Natural killer cell (primary cell): ENCODE measurements at regions not wholly inside any gene's neighbourhood (a gene's known extent, or its start where the extent isn't known, plus 50 kb on each side); places are given as distances from the start of the nearest gene placed in this dataset.

ENCODE experiments used
- ATAC-seq, 3 donors: fragments of 150-1000 bp in 2 of 3; fragments of 200-7000 bp in 1 of 3; cut with Tn5 transposase; 1 replicate in 1 of 3; 2 replicates in 2 of 3; pipeline ENCODE4 v1.10.0; 2021; ENCODE audit warnings: mild to moderate bottlenecking in 2 of 3, moderate library complexity in 2 of 3
- DNase-seq, 2 donors: peaks; one replicate each; pipeline versions ENCODE4 v3.0.0 to v3.0.0-alpha.2; 2013 to 2021; ENCODE audit warnings: mixed read lengths in 1 of 2
- H3K27ac ChIP-seq: one replicate; pipeline ENCODE4 v1.5.1; 2013; ENCODE audit warnings: mild to moderate bottlenecking, low read length
- H3K27me3 ChIP-seq: one replicate; pipeline ENCODE4 v1.6.1; 2013; ENCODE audit warnings: low read length; ENCODE audit not compliant: control insufficient read depth, insufficient read depth
- H3K36me3 ChIP-seq: one replicate; pipeline ENCODE4 v1.6.1; 2013; ENCODE audit warnings: low read length; ENCODE audit not compliant: control insufficient read depth, insufficient read depth
- H3K4me1 ChIP-seq: one replicate; pipeline ENCODE4 v1.6.1; 2013; ENCODE audit warnings: low read length; ENCODE audit not compliant: control insufficient read depth, insufficient read depth
- H3K4me3 ChIP-seq: one replicate; pipeline ENCODE4 v1.5.1; 2013; ENCODE audit warnings: low read length
- H3K9me3 ChIP-seq: one replicate; pipeline ENCODE4 v1.6.1; 2013; ENCODE audit warnings: low read length; ENCODE audit not compliant: control insufficient read depth, insufficient read depth
- H3K27ac Mint-ChIP-seq, 2 donors: one replicate each; pipeline ENCODE4 v1.8.0; 2022; ENCODE audit warnings: mild to moderate bottlenecking in 2 of 2, mixed read lengths in 2 of 2, moderate library complexity in 1 of 2
- H3K27me3 Mint-ChIP-seq, 2 donors: one replicate each; pipeline ENCODE4 v1.8.0; 2022; ENCODE audit warnings: low read depth in 2 of 2, mixed read lengths in 2 of 2
- H3K36me3 Mint-ChIP-seq: one replicate; pipeline ENCODE4 v1.8.0; 2022; ENCODE audit warnings: mixed read lengths
- H3K4me1 Mint-ChIP-seq, 2 donors: one replicate each; pipeline ENCODE4 v1.8.0; 2022; ENCODE audit warnings: mixed read lengths in 2 of 2
- H3K4me3 Mint-ChIP-seq: one replicate; pipeline ENCODE4 v1.8.0; 2022; ENCODE audit warnings: mild to moderate bottlenecking, moderate library complexity, mixed read lengths
- H3K9me3 Mint-ChIP-seq, 2 donors: one replicate each; pipeline ENCODE4 v1.8.0; 2022; ENCODE audit warnings: mixed read lengths in 2 of 2
- WGBS: methylation state at CpG from one replicate; pipeline ENCODE4 v1.1.7; 2013; ENCODE audit warnings: missing lambda C conversion rate; ENCODE audit not compliant: insufficient coverage; 5-methylcytosine and 5-hydroxymethylcytosine counted together
- intact Hi-C: fragments of 100-400 bp; cut with micrococcal nuclease; formaldehyde crosslinking; loops from one replicate; pipeline ENCODE4 v1.14.2; 2022
- TF ChIP-seq, protein P1 (sequence below): fragments of 200-600 bp; IDR thresholded peaks from one replicate; pipeline ENCODE4 v1.8.0; 2022; ENCODE audit warnings: antibody characterized with exemption

DNA sequence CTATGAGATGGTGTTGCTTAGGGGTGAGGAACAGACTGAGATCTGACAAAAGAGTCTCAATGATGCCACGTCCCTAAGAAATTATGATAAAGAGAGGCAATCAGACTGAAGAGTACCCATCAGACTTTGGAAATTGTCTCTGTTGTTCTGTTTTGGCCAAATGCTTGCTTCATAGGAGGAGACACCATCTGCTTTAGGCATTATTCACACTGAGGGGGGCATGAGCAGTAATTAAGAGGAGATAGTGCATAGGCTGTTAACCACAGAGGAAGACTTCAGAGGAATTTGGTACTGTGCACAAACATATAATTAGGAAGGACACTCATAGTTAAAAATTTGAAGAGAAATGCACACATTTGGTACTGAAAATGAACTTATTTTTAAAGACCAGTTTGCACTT is 190.7 kb downstream of the FAM170A start:
- Histone ChIP-seq H3K36me3 (no peaks in the 10 kb centered on the region), H3K4me1 (no peaks in the 10 kb centered on the region)
- ATAC-seq: no peak

GRCh38 chr5:119820608-119821007 is 191.2 kb downstream of the FAM170A start:
- Histone ChIP-seq H3K27me3 (no peaks in the 10 kb centered on the region), H3K27ac (no peak overlapping the region), H3K4me3 (no peak overlapping the region), H3K9me3 (no peaks in the 10 kb centered on the region), H3K36me3 (no peaks in the 10 kb centered on the region), H3K4me1 (no peaks in the 10 kb centered on the region)
- WGBS: 66% methylated on average over 2 of the region's 2 CpGs
- DNase-seq (no peak), ATAC-seq (no peak)
- H3K4me3 Mint-ChIP-seq: no peak overlapping the region
- peaks cover 10% of the 10 kb centered on the region in 2 donors for H3K9me3 Mint-ChIP-seq
- intact Hi-C loops: no loop called here
- no peaks in the 10 kb centered on the region for H3K4me1 Mint-ChIP-seq
- H3K27me3 Mint-ChIP-seq: no peaks in the 10 kb centered on the region
- TF ChIP-seq, protein P1, sequence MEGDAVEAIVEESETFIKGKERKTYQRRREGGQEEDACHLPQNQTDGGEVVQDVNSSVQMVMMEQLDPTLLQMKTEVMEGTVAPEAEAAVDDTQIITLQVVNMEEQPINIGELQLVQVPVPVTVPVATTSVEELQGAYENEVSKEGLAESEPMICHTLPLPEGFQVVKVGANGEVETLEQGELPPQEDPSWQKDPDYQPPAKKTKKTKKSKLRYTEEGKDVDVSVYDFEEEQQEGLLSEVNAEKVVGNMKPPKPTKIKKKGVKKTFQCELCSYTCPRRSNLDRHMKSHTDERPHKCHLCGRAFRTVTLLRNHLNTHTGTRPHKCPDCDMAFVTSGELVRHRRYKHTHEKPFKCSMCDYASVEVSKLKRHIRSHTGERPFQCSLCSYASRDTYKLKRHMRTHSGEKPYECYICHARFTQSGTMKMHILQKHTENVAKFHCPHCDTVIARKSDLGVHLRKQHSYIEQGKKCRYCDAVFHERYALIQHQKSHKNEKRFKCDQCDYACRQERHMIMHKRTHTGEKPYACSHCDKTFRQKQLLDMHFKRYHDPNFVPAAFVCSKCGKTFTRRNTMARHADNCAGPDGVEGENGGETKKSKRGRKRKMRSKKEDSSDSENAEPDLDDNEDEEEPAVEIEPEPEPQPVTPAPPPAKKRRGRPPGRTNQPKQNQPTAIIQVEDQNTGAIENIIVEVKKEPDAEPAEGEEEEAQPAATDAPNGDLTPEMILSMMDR: no peak
- H3K36me3 Mint-ChIP-seq: no peaks in the 10 kb centered on the region
- no peak overlapping the region for H3K27ac Mint-ChIP-seq

More for the DNA sequence above, 190.7 kb downstream of the FAM170A start:
- Histone ChIP-seq H3K9me3 (no peaks in the 10 kb centered on the region), H3K4me3 (no peak overlapping the region), H3K27me3 (no peaks in the 10 kb centered on the region), H3K27ac (no peak overlapping the region)
- TF ChIP-seq, protein P1: no peak
- Mint-ChIP-seq H3K4me3 (no peak overlapping the region), H3K4me1 (no peaks in the 10 kb centered on the region), H3K9me3 (peaks cover 10 to 12% of the 10 kb centered on the region in 2 donors), H3K36me3 (no peaks in the 10 kb centered on the region), H3K27ac (no peak overlapping the region), H3K27me3 (no peaks in the 10 kb centered on the region)
- 91% methylated on average over 1 of the region's 1 CpG for WGBS
- intact Hi-C loops: no loop called here
- no peak for DNase-seq

GRCh38 chr5:119828541-119828940 is 199.2 kb downstream of the FAM170A start:
- Histone ChIP-seq H3K4me1 (no peaks in the 10 kb centered on the region), H3K9me3 (no peaks in the 10 kb centered on the region), H3K27ac (no peak overlapping the region), H3K4me3 (no peak overlapping the region), H3K27me3 (no peaks in the 10 kb centered on the region), H3K36me3 (no peaks in the 10 kb centered on the region)
- 91% methylated on average over 3 of the region's 3 CpGs for WGBS
- DNase-seq (no peak), ATAC-seq (no peak)
- peaks cover 4 to 5% of the 10 kb centered on the region in 2 donors for H3K9me3 Mint-ChIP-seq
- H3K36me3 Mint-ChIP-seq: no peaks in the 10 kb centered on the region
- TF ChIP-seq, protein P1: no peak
- no peaks in the 10 kb centered on the region for H3K27me3 Mint-ChIP-seq
- H3K4me3 Mint-ChIP-seq: no peak overlapping the region
- intact Hi-C loops: no loop called here
- H3K4me1 Mint-ChIP-seq: no peaks in the 10 kb centered on the region
- no peak overlapping the region for H3K27ac Mint-ChIP-seq

- DNase-seq (no peak), ATAC-seq (no peak)
- peaks cover 4 to 5% of the 10 kb centered on the region in 2 donors for H3K9me3 Mint-ChIP-seq
- H3K4me3 ChIP-seq: no peak overlapping the region
- TF ChIP-seq, protein P1: no peak
- no peaks in the 10 kb centered on the region for H3K4me1 Mint-ChIP-seq
- no peak overlapping the region for H3K4me3 Mint-ChIP-seq
- no peaks in the 10 kb centered on the region for H3K4me1 ChIP-seq
- H3K9me3 ChIP-seq: no peaks in the 10 kb centered on the region
- no peaks in the 10 kb centered on the region for H3K27me3 ChIP-seq
- H3K27ac Mint-ChIP-seq: no peak overlapping the region
- H3K36me3 ChIP-seq: no peaks in the 10 kb centered on the region
- intact Hi-C loops: no loop called here
- no peaks in the 10 kb centered on the region for H3K27me3 Mint-ChIP-seq
- no peaks in the 10 kb centered on the region for H3K36me3 Mint-ChIP-seq
- H3K27ac ChIP-seq: no peak overlapping the region
Measured at GRCh38 chr5:119829341-119829740, 200.0 kb downstream of the FAM170A start.
